Mucosa of descending colon (tissue), 3 donors: ENCODE measurements at regions not wholly inside any gene's neighbourhood (a gene's known extent, or its start where the extent isn't known, plus 50 kb on each side); places are given as distances from the start of the nearest gene placed in this dataset.

ENCODE experiments used
- ATAC-seq: fragments of 200-7000 bp; cut with Tn5 transposase; one replicate; pipeline ENCODE4 v1.9.1; 2020; ENCODE audit warnings: mild to moderate bottlenecking, moderate library complexity
- DNase-seq, 3 donors: peaks; one replicate each; pipeline ENCODE4 v3.0.0-alpha.2; 2020
- H3K36me3 ChIP-seq: fragments of 200-600 bp; one replicate; pipeline ENCODE4 v1.8.0; 2021; ENCODE audit warnings: low read depth, mild to moderate bottlenecking
- H3K4me1 ChIP-seq: fragments of 200-600 bp; one replicate; pipeline ENCODE4 v1.8.0; 2021; ENCODE audit warnings: low read depth, mild to moderate bottlenecking
- H3K4me3 ChIP-seq: fragments of 200-600 bp; one replicate; pipeline ENCODE4 v1.8.0; 2021; ENCODE audit warnings: mild to moderate bottlenecking
- H3K9me3 ChIP-seq: fragments of 200-600 bp; one replicate; pipeline ENCODE4 v1.8.0; 2021; ENCODE audit warnings: mild to moderate bottlenecking
- CTCF ChIP-seq: fragments of 200-600 bp; IDR thresholded peaks from one replicate; pipeline ENCODE4 v1.8.0; 2022; ENCODE audit warnings: antibody characterized with exemption, mild to moderate bottlenecking
- intact Hi-C, 2 donors: fragments of 100-400 bp; cut with DNase I in 1 of 2; cut with micrococcal nuclease in 1 of 2; formaldehyde crosslinking; loops; one replicate each; pipeline versions ENCODE4 v1.11.0 to v1.11.1; 2022; cut with DNase I, micrococcal nuclease
- donor health status: DM: no; HTN: no; CAD: no; lungs with moderate emphysema.
- donor health status: DM: no; HTN: no; CAD: no.
- donor health status: DM: no; HTN: yes; CAD: no.

- H3K4me1 ChIP-seq: no peaks in the 10 kb centered on the region
- no peaks in the 10 kb centered on the region for H3K9me3 ChIP-seq
- intact Hi-C loops: no loop called here
- H3K4me3 ChIP-seq: no peak overlapping the region
- TF ChIP-seq CTCF: no peak
- H3K36me3 ChIP-seq: no peaks in the 10 kb centered on the region
- no peak for ATAC-seq
- no peak for DNase-seq
Measured at GRCh38 chr1:104064399-104064798, 314.7 kb downstream of the AMY1C start.

- no peaks in the 10 kb centered on the region for H3K4me1 ChIP-seq
- TF ChIP-seq CTCF: no peak
- H3K4me3 ChIP-seq: no peak overlapping the region
- no peaks in the 10 kb centered on the region for H3K9me3 ChIP-seq
- ATAC-seq (no peak), DNase-seq (peak in 1 of 3 donors; percentile 28)
- no peaks in the 10 kb centered on the region for H3K36me3 ChIP-seq
- intact Hi-C loops: no loop called here
Measured at GRCh38 chr1:104072915-104073371, 323.2 kb downstream of the AMY1C start.

- Histone ChIP-seq H3K4me3 (no peak overlapping the region), H3K4me1 (no peaks in the 10 kb centered on the region), H3K9me3 (no peaks in the 10 kb centered on the region), H3K36me3 (no peaks in the 10 kb centered on the region)
- no peak for ATAC-seq
- TF ChIP-seq CTCF: no peak
- intact Hi-C loops: no loop called here
- peak in 1 of 3 donors; percentile 32 for DNase-seq
Measured at GRCh38 chr1:104073463-104073902, 323.8 kb downstream of the AMY1C start.

- Histone ChIP-seq H3K9me3 (no peaks in the 10 kb centered on the region), H3K4me3 (no peak overlapping the region), H3K4me1 (no peaks in the 10 kb centered on the region), H3K36me3 (no peaks in the 10 kb centered on the region)
- DNase-seq: no peak
- TF ChIP-seq CTCF: no peak
- intact Hi-C loops: no loop called here
- no peak for ATAC-seq
Measured at GRCh38 chr1:104082221-104082620, 332.5 kb downstream of the AMY1C start.

- Histone ChIP-seq H3K4me1 (no peaks in the 10 kb centered on the region), H3K4me3 (no peak overlapping the region), H3K36me3 (no peaks in the 10 kb centered on the region), H3K9me3 (no peaks in the 10 kb centered on the region)
- intact Hi-C loops: no loop called here
- no peak for TF ChIP-seq CTCF
- DNase-seq (no peak), ATAC-seq (no peak)
Measured at GRCh38 chr1:104084380-104084779, 334.7 kb downstream of the AMY1C start.

- no peak for TF ChIP-seq CTCF
- ATAC-seq: no peak
Measured at GRCh38 chr1:104092698-104093097, 343.0 kb downstream of the AMY1C start.

More at GRCh38 chr1:104092698-104093097, 343.0 kb downstream of the AMY1C start:
- H3K36me3 ChIP-seq: no peaks in the 10 kb centered on the region
- intact Hi-C loops: no loop called here
- no peaks in the 10 kb centered on the region for H3K9me3 ChIP-seq
- DNase-seq: no peak
- no peak overlapping the region for H3K4me3 ChIP-seq
- no peaks in the 10 kb centered on the region for H3K4me1 ChIP-seq
